ENCODE measurements at regions not wholly inside any gene's neighbourhood (a gene's known extent, or its start where the extent isn't known, plus 50 kb on each side); places are given as distances from the start of the nearest gene placed in this dataset.
"Not testable (repeated sequence)": the region's sequence is repeated elsewhere in the genome, so short reads cannot be mapped to it uniquely, and the experiment has no call there.

- DNase-seq (ENCODE audit: low read depth), result no peak
Measured at GRCh38 chr3:166322391-166322790, 485.2 kb upstream of the BCHE start.

GRCh38 chr3:166307756-166308350, 470.6 kb upstream of the BCHE start:
- DNase-seq (ENCODE audit: low read depth), result no peak

GRCh38 chr3:166304584-166304983, 467.4 kb upstream of the BCHE start:
- DNase-seq (ENCODE audit: low read depth), result no peak

GRCh38 chr3:166303681-166304080, 466.5 kb upstream of the BCHE start:
- DNase-seq (ENCODE audit: low read depth), result no peak

GRCh38 chr3:166302331-166302730, 465.1 kb upstream of the BCHE start:
- no peak for DNase-seq (ENCODE audit: low read depth)

GRCh38 chr3:166296179-166296783, 459.1 kb upstream of the BCHE start:
- no peak for DNase-seq (ENCODE audit: low read depth)

GRCh38 chr3:166291186-166291955, 454.1 kb upstream of the BCHE start:
- no peak for DNase-seq (ENCODE audit: low read depth)

GRCh38 chr3:166285001-166285400, 447.8 kb upstream of the BCHE start:
- DNase-seq (ENCODE audit: low read depth), result no peak

- peak; percentile 7 for DNase-seq (ENCODE audit: low read depth)
Measured at GRCh38 chr3:166283840-166284239, 446.6 kb upstream of the BCHE start.

- no peak for DNase-seq (ENCODE audit: low read depth)
Measured at GRCh38 chr3:166282931-166283330, 445.7 kb upstream of the BCHE start.

GRCh38 chr3:166279636-166280035, 442.4 kb upstream of the BCHE start:
- DNase-seq (ENCODE audit: low read depth), result no peak

- no peak for DNase-seq (ENCODE audit: low read depth)
Measured at GRCh38 chr3:166275024-166275390, 437.8 kb upstream of the BCHE start.

- no peak for DNase-seq (ENCODE audit: low read depth)
Measured at GRCh38 chr3:166274351-166275023, 437.3 kb upstream of the BCHE start.

GRCh38 chr3:166270429-166270828, 433.2 kb upstream of the BCHE start:
- no peak for DNase-seq (ENCODE audit: low read depth)

GRCh38 chr3:166265153-166265552, 427.9 kb upstream of the BCHE start:
- no peak for DNase-seq (ENCODE audit: low read depth)

- DNase-seq (ENCODE audit: low read depth), result no peak
Measured at GRCh38 chr3:166263460-166263859, 426.2 kb upstream of the BCHE start.

GRCh38 chr3:166258293-166258850, 421.1 kb upstream of the BCHE start:
- DNase-seq (ENCODE audit: low read depth), result not testable (repeated sequence)

- no peak for DNase-seq (ENCODE audit: low read depth)
Measured at GRCh38 chr3:166257715-166258114, 420.5 kb upstream of the BCHE start.

- DNase-seq (ENCODE audit: low read depth), result no peak
Measured at GRCh38 chr3:166248784-166249183, 411.6 kb upstream of the BCHE start.

- no peak for DNase-seq (ENCODE audit: low read depth)
Measured at GRCh38 chr3:166243511-166243910, 406.3 kb upstream of the BCHE start.

GRCh38 chr3:166223120-166223519, 385.9 kb upstream of the BCHE start:
- no peak for DNase-seq (ENCODE audit: low read depth)

GRCh38 chr3:166211451-166211850, 374.2 kb upstream of the BCHE start:
- DNase-seq (ENCODE audit: low read depth), result no peak

GRCh38 chr3:166209701-166210100, 372.5 kb upstream of the BCHE start:
- DNase-seq (ENCODE audit: low read depth), result no peak
